HG02571 (cell line): ENCODE measurements at regions not wholly inside any gene's neighbourhood (a gene's known extent, or its start where the extent isn't known, plus 50 kb on each side); places are given as distances from the start of the nearest gene placed in this dataset.

Experiments used
- ATAC-seq: cut with Tn5 transposase; IDR thresholded peaks from one replicate; pipeline ENCODE4 v1.9.1; 2021; ENCODE audit warnings: mild to moderate bottlenecking, moderate library complexity; ENCODE audit not compliant: unreplicated experiment

- no peak for ATAC-seq
Observed at GRCh38 chr14:73782623-73783022, 68.4 kb upstream of the PNMA1 start.

GRCh38 chr14:73780896-73781295 is 66.7 kb upstream of the PNMA1 start:
- ATAC-seq: no peak

- no peak for ATAC-seq
Observed at GRCh38 chr14:73780391-73780790, 66.2 kb upstream of the PNMA1 start.

GRCh38 chr14:73778736-73779135 is 64.6 kb upstream of the PNMA1 start:
- no peak for ATAC-seq

- ATAC-seq: no peak
Observed at GRCh38 chr14:73777420-73777819, 63.2 kb upstream of the PNMA1 start.

GRCh38 chr14:73776194-73776537 is 62.0 kb upstream of the PNMA1 start:
- no peak for ATAC-seq

GRCh38 chr14:73775339-73776193 is 61.4 kb upstream of the PNMA1 start:
- ATAC-seq: no peak

- no peak for ATAC-seq
Observed at GRCh38 chr14:73774671-73775070, 60.5 kb upstream of the PNMA1 start.

- no peak for ATAC-seq
Observed at GRCh38 chr14:73774241-73774570, 60.0 kb upstream of the PNMA1 start.

GRCh38 chr14:73773441-73774240 is 59.5 kb upstream of the PNMA1 start:
- no peak for ATAC-seq

- peak; percentile 48 for ATAC-seq
Observed at GRCh38 chr14:73771848-73772638, 57.9 kb upstream of the PNMA1 start.

- peak; percentile 21 for ATAC-seq
Observed at GRCh38 chr14:73770977-73771847, 57.0 kb upstream of the PNMA1 start.

- no peak for ATAC-seq
Observed at GRCh38 chr14:73768107-73768506, 53.9 kb upstream of the PNMA1 start.

- no peak for ATAC-seq
Observed at GRCh38 chr14:73764406-73765280, 50.5 kb upstream of the PNMA1 start.
